ENCODE measurements at regions not wholly inside any gene's neighbourhood (a gene's known extent, or its start where the extent isn't known, plus 50 kb on each side); places are given as distances from the start of the nearest gene placed in this dataset.

DNA sequence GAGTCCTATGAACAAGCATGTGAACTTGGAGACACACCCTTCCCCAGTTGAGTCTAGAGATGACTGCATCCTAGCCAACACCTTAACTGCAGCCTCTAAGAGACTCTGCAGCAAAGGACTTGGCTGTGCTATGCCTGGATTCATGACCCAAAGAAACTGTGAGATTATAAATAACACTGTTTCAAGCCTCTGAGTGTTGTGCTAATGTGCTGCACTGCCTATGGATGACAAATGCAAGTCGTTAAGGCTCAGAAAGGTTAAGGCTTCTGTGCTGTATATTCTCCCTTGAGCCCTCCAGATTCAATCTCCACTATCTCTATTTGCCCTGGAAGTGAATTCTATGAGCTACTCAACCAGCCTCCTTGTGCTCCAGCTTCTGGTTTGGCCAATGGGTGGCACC, 116.5 kb upstream of the CBLN4 start:
- TF ChIP-seq, protein P1, sequence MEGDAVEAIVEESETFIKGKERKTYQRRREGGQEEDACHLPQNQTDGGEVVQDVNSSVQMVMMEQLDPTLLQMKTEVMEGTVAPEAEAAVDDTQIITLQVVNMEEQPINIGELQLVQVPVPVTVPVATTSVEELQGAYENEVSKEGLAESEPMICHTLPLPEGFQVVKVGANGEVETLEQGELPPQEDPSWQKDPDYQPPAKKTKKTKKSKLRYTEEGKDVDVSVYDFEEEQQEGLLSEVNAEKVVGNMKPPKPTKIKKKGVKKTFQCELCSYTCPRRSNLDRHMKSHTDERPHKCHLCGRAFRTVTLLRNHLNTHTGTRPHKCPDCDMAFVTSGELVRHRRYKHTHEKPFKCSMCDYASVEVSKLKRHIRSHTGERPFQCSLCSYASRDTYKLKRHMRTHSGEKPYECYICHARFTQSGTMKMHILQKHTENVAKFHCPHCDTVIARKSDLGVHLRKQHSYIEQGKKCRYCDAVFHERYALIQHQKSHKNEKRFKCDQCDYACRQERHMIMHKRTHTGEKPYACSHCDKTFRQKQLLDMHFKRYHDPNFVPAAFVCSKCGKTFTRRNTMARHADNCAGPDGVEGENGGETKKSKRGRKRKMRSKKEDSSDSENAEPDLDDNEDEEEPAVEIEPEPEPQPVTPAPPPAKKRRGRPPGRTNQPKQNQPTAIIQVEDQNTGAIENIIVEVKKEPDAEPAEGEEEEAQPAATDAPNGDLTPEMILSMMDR (IDR thresholded peaks at IDR 0.05): no peak
- TF ChIP-seq POLR2A (IDR thresholded peaks at IDR 0.05) (no peak), POLR2AphosphoS5 (IDR thresholded peaks at IDR 0.05) (no peak), EP300 (IDR thresholded peaks at IDR 0.05) (no peak)
